ENCODE measurements at regions not wholly inside any gene's neighbourhood (a gene's known extent, or its start where the extent isn't known, plus 50 kb on each side); places are given as distances from the start of the nearest gene placed in this dataset.

DNA sequence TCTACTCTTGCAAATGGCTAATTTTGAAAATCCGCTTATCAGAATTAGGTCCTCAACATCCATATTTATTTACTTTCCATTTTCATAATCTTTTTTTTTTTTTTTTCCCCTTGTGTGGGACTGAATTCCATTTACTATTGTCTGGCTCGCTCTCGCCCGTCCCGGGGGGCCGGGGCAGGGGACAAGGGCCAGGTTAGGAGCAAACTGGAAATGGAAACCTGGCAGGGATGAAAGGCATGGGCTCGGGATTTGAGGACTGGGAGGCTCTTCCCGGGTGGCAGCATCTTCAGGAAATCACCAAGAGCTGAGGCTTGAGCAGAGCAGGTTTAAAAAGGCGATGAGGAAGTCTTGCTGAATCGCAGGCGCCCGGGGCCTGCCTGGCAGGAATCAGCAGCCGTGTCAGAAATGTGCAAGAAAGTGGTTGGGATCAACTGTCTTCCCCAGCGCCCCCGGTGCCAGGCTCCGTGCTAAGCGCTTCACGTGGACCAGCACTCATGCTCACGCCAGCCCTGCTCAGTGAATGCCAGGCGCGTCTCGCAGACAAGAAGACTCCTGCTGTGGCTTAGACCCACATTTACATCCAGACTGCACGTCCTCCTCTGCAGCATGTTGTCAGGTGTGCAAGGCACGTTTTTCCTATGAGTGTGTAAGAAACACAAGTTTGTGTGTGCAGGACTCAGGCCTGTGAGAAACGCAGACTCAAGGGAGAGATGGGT is 66.3 kb upstream of the UNC5A start:
- TF ChIP-seq EP300 (IDR thresholded peaks at IDR 0.05; ENCODE audit: low read depth in 2 of 2, low read length in 2 of 2), result no peak
- no peak for TF ChIP-seq EP300 (CRISPR knock-in tag; IDR thresholded peaks at IDR 0.05; ENCODE audit: borderline replicate concordance)
- TF ChIP-seq, protein P1, sequence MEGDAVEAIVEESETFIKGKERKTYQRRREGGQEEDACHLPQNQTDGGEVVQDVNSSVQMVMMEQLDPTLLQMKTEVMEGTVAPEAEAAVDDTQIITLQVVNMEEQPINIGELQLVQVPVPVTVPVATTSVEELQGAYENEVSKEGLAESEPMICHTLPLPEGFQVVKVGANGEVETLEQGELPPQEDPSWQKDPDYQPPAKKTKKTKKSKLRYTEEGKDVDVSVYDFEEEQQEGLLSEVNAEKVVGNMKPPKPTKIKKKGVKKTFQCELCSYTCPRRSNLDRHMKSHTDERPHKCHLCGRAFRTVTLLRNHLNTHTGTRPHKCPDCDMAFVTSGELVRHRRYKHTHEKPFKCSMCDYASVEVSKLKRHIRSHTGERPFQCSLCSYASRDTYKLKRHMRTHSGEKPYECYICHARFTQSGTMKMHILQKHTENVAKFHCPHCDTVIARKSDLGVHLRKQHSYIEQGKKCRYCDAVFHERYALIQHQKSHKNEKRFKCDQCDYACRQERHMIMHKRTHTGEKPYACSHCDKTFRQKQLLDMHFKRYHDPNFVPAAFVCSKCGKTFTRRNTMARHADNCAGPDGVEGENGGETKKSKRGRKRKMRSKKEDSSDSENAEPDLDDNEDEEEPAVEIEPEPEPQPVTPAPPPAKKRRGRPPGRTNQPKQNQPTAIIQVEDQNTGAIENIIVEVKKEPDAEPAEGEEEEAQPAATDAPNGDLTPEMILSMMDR (CRISPR knock-in tag; IDR thresholded peaks at IDR 0.05), result no peak
- TF ChIP-seq, protein P2, sequence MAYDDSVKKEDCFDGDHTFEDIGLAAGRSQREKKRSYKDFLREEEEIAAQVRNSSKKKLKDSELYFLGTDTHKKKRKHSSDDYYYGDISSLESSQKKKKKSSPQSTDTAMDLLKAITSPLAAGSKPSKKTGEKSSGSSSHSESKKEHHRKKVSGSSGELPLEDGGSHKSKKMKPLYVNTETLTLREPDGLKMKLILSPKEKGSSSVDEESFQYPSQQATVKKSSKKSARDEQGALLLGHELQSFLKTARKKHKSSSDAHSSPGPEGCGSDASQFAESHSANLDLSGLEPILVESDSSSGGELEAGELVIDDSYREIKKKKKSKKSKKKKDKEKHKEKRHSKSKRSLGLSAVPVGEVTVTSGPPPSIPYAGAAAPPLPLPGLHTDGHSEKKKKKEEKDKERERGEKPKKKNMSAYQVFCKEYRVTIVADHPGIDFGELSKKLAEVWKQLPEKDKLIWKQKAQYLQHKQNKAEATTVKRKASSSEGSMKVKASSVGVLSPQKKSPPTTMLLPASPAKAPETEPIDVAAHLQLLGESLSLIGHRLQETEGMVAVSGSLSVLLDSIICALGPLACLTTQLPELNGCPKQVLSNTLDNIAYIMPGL (CRISPR knock-in tag; IDR thresholded peaks at IDR 0.05; ENCODE audit: borderline replicate concordance in 1 of 2, low read depth in 1 of 2), result no peak

Measured in HepG2 (cell line).